ENCODE measurements at regions not wholly inside any gene's neighbourhood (a gene's known extent, or its start where the extent isn't known, plus 50 kb on each side); places are given as distances from the start of the nearest gene placed in this dataset.
"Not testable (repeated sequence)": the region's sequence is repeated elsewhere in the genome, so short reads cannot be mapped to it uniquely, and the experiment has no call there.

- DNase-seq (ENCODE audit: low spot score) (no peak), ATAC-seq (no peak)
Observed at GRCh38 chr16:5326395-5326794, 228.8 kb upstream of the EEF2KMT start.

- no peak for ATAC-seq
- no peak for DNase-seq (ENCODE audit: low spot score)
Observed at GRCh38 chr16:5325932-5326331, 228.3 kb upstream of the EEF2KMT start.

- DNase-seq (ENCODE audit: low spot score) = no peak
- no peak for ATAC-seq
Observed at GRCh38 chr16:5323284-5324141, 225.9 kb upstream of the EEF2KMT start.

- no peak for ATAC-seq
- no peak for DNase-seq (ENCODE audit: low spot score)
Observed at GRCh38 chr16:5321930-5322329, 224.3 kb upstream of the EEF2KMT start.

- ATAC-seq (no peak), DNase-seq (ENCODE audit: low spot score) (no peak)
Observed at GRCh38 chr16:5319799-5320198, 222.2 kb upstream of the EEF2KMT start.

GRCh38 chr16:5315914-5316313 is 218.3 kb upstream of the EEF2KMT start:
- ATAC-seq = no peak
- DNase-seq (ENCODE audit: low spot score) = no peak

GRCh38 chr16:5314377-5314776 is 216.8 kb upstream of the EEF2KMT start:
- DNase-seq (ENCODE audit: low spot score) (no peak), ATAC-seq (no peak)

GRCh38 chr16:5309946-5310611 is 212.5 kb upstream of the EEF2KMT start:
- no peak for ATAC-seq
- DNase-seq (ENCODE audit: low spot score) = no peak

- ATAC-seq (no peak), DNase-seq (ENCODE audit: low spot score) (no peak)
Observed at GRCh38 chr16:5305023-5305422, 207.4 kb upstream of the EEF2KMT start.

- DNase-seq (ENCODE audit: low spot score) = no peak
- ATAC-seq = no peak
Observed at GRCh38 chr16:5302372-5303114, 204.9 kb upstream of the EEF2KMT start.

- no peak for ATAC-seq
Observed at GRCh38 chr16:5298202-5298601, 200.6 kb upstream of the EEF2KMT start.

GRCh38 chr16:5296176-5296575 is 198.6 kb upstream of the EEF2KMT start:
- ATAC-seq = no peak
- no peak for DNase-seq (ENCODE audit: low spot score)

More at GRCh38 chr16:5298202-5298601, 200.6 kb upstream of the EEF2KMT start:
- DNase-seq (ENCODE audit: low spot score) = no peak

GRCh38 chr16:5295304-5295703 is 197.7 kb upstream of the EEF2KMT start:
- DNase-seq (ENCODE audit: low spot score); ATAC-seq: not testable (repeated sequence)

- not testable (repeated sequence) for ATAC-seq; DNase-seq (ENCODE audit: low spot score)
Observed at GRCh38 chr16:5282152-5282551, 184.6 kb upstream of the EEF2KMT start.

GRCh38 chr16:5257462-5257861 is 159.9 kb upstream of the EEF2KMT start:
- DNase-seq (ENCODE audit: low spot score) = no peak
- ATAC-seq = no peak

- ATAC-seq = no peak
- DNase-seq (ENCODE audit: low spot score) = no peak
Observed at GRCh38 chr16:5252791-5253190, 155.2 kb upstream of the EEF2KMT start.

- ATAC-seq; DNase-seq (ENCODE audit: low spot score): not testable (repeated sequence)
Observed at GRCh38 chr16:5247403-5247802, 149.8 kb upstream of the EEF2KMT start.

GRCh38 chr16:5240278-5240626 is 142.7 kb upstream of the EEF2KMT start:
- not testable (repeated sequence) for ATAC-seq; DNase-seq (ENCODE audit: low spot score)

GRCh38 chr16:5239472-5240277 is 142.1 kb upstream of the EEF2KMT start:
- DNase-seq (ENCODE audit: low spot score) (peak; percentile 50), ATAC-seq (peak; percentile 71)

- no peak for DNase-seq (ENCODE audit: low spot score)
- no peak for ATAC-seq
Observed at GRCh38 chr16:5235119-5235518, 137.5 kb upstream of the EEF2KMT start.
